ENCODE measurements at regions not wholly inside any gene's neighbourhood (a gene's known extent, or its start where the extent isn't known, plus 50 kb on each side); places are given as distances from the start of the nearest gene placed in this dataset.
"Not testable (repeated sequence)": the region's sequence is repeated elsewhere in the genome, so short reads cannot be mapped to it uniquely, and the experiment has no call there.

GRCh38 chr12:131260954-131261353 lies 307.2 kb downstream of the ADGRD1 start:
- Histone ChIP-seq H3K27ac (ENCODE audit: low read depth, low read length) (no peak overlapping the region), H3K36me3 (ENCODE audit: control insufficient read depth, insufficient read depth, low read length) (no peaks in the 10 kb centered on the region), H3K4me1 (ENCODE audit: control insufficient read depth, insufficient read depth, low read length) (peaks cover 6% of the 10 kb centered on the region), H3K9me3 (ENCODE audit: control insufficient read depth, insufficient read depth, low read length) (no peaks in the 10 kb centered on the region), H3K27me3 (ENCODE audit: control insufficient read depth, insufficient read depth, low read length) (no peaks in the 10 kb centered on the region), H3K4me3 (ENCODE audit: low read depth, low read length) (no peak overlapping the region)
- WGBS (ENCODE audit: insufficient coverage): 41% methylated on average over 2 of the region's 6 CpGs
- peak in 1 of 6 donors; percentile 24 for DNase-seq (ENCODE audit: low read depth in 4 of 6, low spot score in 6 of 6)

GRCh38 chr12:131261906-131262305 lies 308.2 kb downstream of the ADGRD1 start:
- Histone ChIP-seq H3K27me3 (ENCODE audit: control insufficient read depth, insufficient read depth, low read length) (no peaks in the 10 kb centered on the region), H3K27ac (ENCODE audit: low read depth, low read length) (no peak overlapping the region), H3K4me1 (ENCODE audit: control insufficient read depth, insufficient read depth, low read length) (peaks cover 11% of the 10 kb centered on the region), H3K36me3 (ENCODE audit: control insufficient read depth, insufficient read depth, low read length) (no peaks in the 10 kb centered on the region), H3K4me3 (ENCODE audit: low read depth, low read length) (no peak overlapping the region), H3K9me3 (ENCODE audit: control insufficient read depth, insufficient read depth, low read length) (no peaks in the 10 kb centered on the region)
- no peak for DNase-seq (ENCODE audit: low read depth in 4 of 6, low spot score in 6 of 6)
- WGBS (ENCODE audit: insufficient coverage): 86% methylated on average over 16 of the region's 17 CpGs

- 82% methylated on average over 10 of the region's 10 CpGs for WGBS (ENCODE audit: insufficient coverage)
- no peaks in the 10 kb centered on the region for H3K9me3 ChIP-seq (ENCODE audit: control insufficient read depth, insufficient read depth, low read length)
These were observed 309.9 kb downstream of the ADGRD1 start for GRCh38 chr12:131263626-131264025.

GRCh38 chr12:131264635-131265034 lies 310.9 kb downstream of the ADGRD1 start:
- H3K4me3 ChIP-seq (ENCODE audit: low read depth, low read length): no peak overlapping the region
- no peak overlapping the region for H3K27ac ChIP-seq (ENCODE audit: low read depth, low read length)
- no peaks in the 10 kb centered on the region for H3K9me3 ChIP-seq (ENCODE audit: control insufficient read depth, insufficient read depth, low read length)
- H3K36me3 ChIP-seq (ENCODE audit: control insufficient read depth, insufficient read depth, low read length): no peaks in the 10 kb centered on the region
- WGBS (ENCODE audit: insufficient coverage): 68% methylated on average over 2 of the region's 10 CpGs
- peak in 1 of 6 donors; percentile 27 for DNase-seq (ENCODE audit: low read depth in 4 of 6, low spot score in 6 of 6)
- peaks cover 23% of the 10 kb centered on the region for H3K4me1 ChIP-seq (ENCODE audit: control insufficient read depth, insufficient read depth, low read length)
- H3K27me3 ChIP-seq (ENCODE audit: control insufficient read depth, insufficient read depth, low read length): no peaks in the 10 kb centered on the region

More at GRCh38 chr12:131263626-131264025, 309.9 kb downstream of the ADGRD1 start:
- Histone ChIP-seq H3K27me3 (ENCODE audit: control insufficient read depth, insufficient read depth, low read length) (no peaks in the 10 kb centered on the region), H3K27ac (ENCODE audit: low read depth, low read length) (no peak overlapping the region), H3K4me1 (ENCODE audit: control insufficient read depth, insufficient read depth, low read length) (peaks cover 23% of the 10 kb centered on the region), H3K36me3 (ENCODE audit: control insufficient read depth, insufficient read depth, low read length) (no peaks in the 10 kb centered on the region), H3K4me3 (ENCODE audit: low read depth, low read length) (no peak overlapping the region)
- no peak for DNase-seq (ENCODE audit: low read depth in 4 of 6, low spot score in 6 of 6)

- H3K4me3 ChIP-seq (ENCODE audit: low read depth, low read length): no peak overlapping the region
- WGBS (ENCODE audit: insufficient coverage): 83% methylated on average over 15 of the region's 19 CpGs
- DNase-seq (ENCODE audit: low read depth in 4 of 6, low spot score in 6 of 6): no peak
- peaks cover 21% of the 10 kb centered on the region for H3K4me1 ChIP-seq (ENCODE audit: control insufficient read depth, insufficient read depth, low read length)
- H3K9me3 ChIP-seq (ENCODE audit: control insufficient read depth, insufficient read depth, low read length): no peaks in the 10 kb centered on the region
- H3K27ac ChIP-seq (ENCODE audit: low read depth, low read length): no peak overlapping the region
- H3K27me3 ChIP-seq (ENCODE audit: control insufficient read depth, insufficient read depth, low read length): no peaks in the 10 kb centered on the region
- no peaks in the 10 kb centered on the region for H3K36me3 ChIP-seq (ENCODE audit: control insufficient read depth, insufficient read depth, low read length)
These were observed 313.1 kb downstream of the ADGRD1 start for GRCh38 chr12:131266591-131267467.

- 75% methylated on average over 3 of the region's 3 CpGs for WGBS (ENCODE audit: insufficient coverage)
- H3K27ac ChIP-seq (ENCODE audit: low read depth, low read length): peak overlapping the region; percentile 52
- no peaks in the 10 kb centered on the region for H3K27me3 ChIP-seq (ENCODE audit: control insufficient read depth, insufficient read depth, low read length)
- no peaks in the 10 kb centered on the region for H3K9me3 ChIP-seq (ENCODE audit: control insufficient read depth, insufficient read depth, low read length)
- H3K36me3 ChIP-seq (ENCODE audit: control insufficient read depth, insufficient read depth, low read length): no peaks in the 10 kb centered on the region
- no peak overlapping the region for H3K4me3 ChIP-seq (ENCODE audit: low read depth, low read length)
- DNase-seq (ENCODE audit: low read depth in 4 of 6, low spot score in 6 of 6): no peak
- H3K4me1 ChIP-seq (ENCODE audit: control insufficient read depth, insufficient read depth, low read length): peaks cover 21% of the 10 kb centered on the region
These were observed 313.9 kb downstream of the ADGRD1 start for GRCh38 chr12:131267576-131267975.

- WGBS (ENCODE audit: insufficient coverage): 44% methylated on average over 4 of the region's 7 CpGs
- H3K4me3 ChIP-seq (ENCODE audit: low read depth, low read length); H3K27me3 ChIP-seq (ENCODE audit: control insufficient read depth, insufficient read depth, low read length); H3K9me3 ChIP-seq (ENCODE audit: control insufficient read depth, insufficient read depth, low read length); H3K36me3 ChIP-seq (ENCODE audit: control insufficient read depth, insufficient read depth, low read length): not testable (repeated sequence)
- DNase-seq (ENCODE audit: low read depth in 4 of 6, low spot score in 6 of 6): peak in 1 of 6 donors; percentile 27
- H3K4me1 ChIP-seq (ENCODE audit: control insufficient read depth, insufficient read depth, low read length): peaks cover 21% of the 10 kb centered on the region
- H3K27ac ChIP-seq (ENCODE audit: low read depth, low read length): peak overlapping the region; percentile 52
These were observed 314.4 kb downstream of the ADGRD1 start for GRCh38 chr12:131268123-131268522.

- H3K9me3 ChIP-seq (ENCODE audit: control insufficient read depth, insufficient read depth, low read length); H3K4me3 ChIP-seq (ENCODE audit: low read depth, low read length); H3K36me3 ChIP-seq (ENCODE audit: control insufficient read depth, insufficient read depth, low read length); H3K27me3 ChIP-seq (ENCODE audit: control insufficient read depth, insufficient read depth, low read length); DNase-seq (ENCODE audit: low read depth in 4 of 6, low spot score in 6 of 6); H3K27ac ChIP-seq (ENCODE audit: low read depth, low read length): not testable (repeated sequence)
- WGBS (ENCODE audit: insufficient coverage): no CpG with 5 or more reads among the region's 4 CpGs
- H3K4me1 ChIP-seq (ENCODE audit: control insufficient read depth, insufficient read depth, low read length): peaks cover 21% of the 10 kb centered on the region
These were observed 314.9 kb downstream of the ADGRD1 start for GRCh38 chr12:131268571-131268970.

- no peak for DNase-seq (ENCODE audit: low read depth in 4 of 6, low spot score in 6 of 6)
- H3K4me3 ChIP-seq (ENCODE audit: low read depth, low read length): no peak overlapping the region
- no peaks in the 10 kb centered on the region for H3K36me3 ChIP-seq (ENCODE audit: control insufficient read depth, insufficient read depth, low read length)
- no peak overlapping the region for H3K27ac ChIP-seq (ENCODE audit: low read depth, low read length)
- WGBS (ENCODE audit: insufficient coverage): 100% methylated on average over 1 of the region's 4 CpGs
- peaks cover 25% of the 10 kb centered on the region for H3K4me1 ChIP-seq (ENCODE audit: control insufficient read depth, insufficient read depth, low read length)
- no peaks in the 10 kb centered on the region for H3K9me3 ChIP-seq (ENCODE audit: control insufficient read depth, insufficient read depth, low read length)
- H3K27me3 ChIP-seq (ENCODE audit: control insufficient read depth, insufficient read depth, low read length): no peaks in the 10 kb centered on the region
These were observed 315.8 kb downstream of the ADGRD1 start for GRCh38 chr12:131269551-131269950.

- not testable (repeated sequence) for H3K27ac ChIP-seq (ENCODE audit: low read depth, low read length)
- 100% methylated on average over 1 of the region's 4 CpGs for WGBS (ENCODE audit: insufficient coverage)
These were observed 316.3 kb downstream of the ADGRD1 start for GRCh38 chr12:131269977-131270376.

More at GRCh38 chr12:131269977-131270376, 316.3 kb downstream of the ADGRD1 start:
- H3K27me3 ChIP-seq (ENCODE audit: control insufficient read depth, insufficient read depth, low read length); H3K4me3 ChIP-seq (ENCODE audit: low read depth, low read length); H3K36me3 ChIP-seq (ENCODE audit: control insufficient read depth, insufficient read depth, low read length); H3K9me3 ChIP-seq (ENCODE audit: control insufficient read depth, insufficient read depth, low read length): not testable (repeated sequence)
- H3K4me1 ChIP-seq (ENCODE audit: control insufficient read depth, insufficient read depth, low read length): peaks cover 22% of the 10 kb centered on the region
- peak in 1 of 6 donors; percentile 52 for DNase-seq (ENCODE audit: low read depth in 4 of 6, low spot score in 6 of 6)
